HG03097 (cell line): ENCODE measurements at regions not wholly inside any gene's neighbourhood (a gene's known extent, or its start where the extent isn't known, plus 50 kb on each side); places are given as distances from the start of the nearest gene placed in this dataset.
"Not testable (repeated sequence)": the region's sequence is repeated elsewhere in the genome, so short reads cannot be mapped to it uniquely, and the experiment has no call there.

ENCODE experiments used
- ATAC-seq: cut with Tn5 transposase; IDR thresholded peaks from one replicate; pipeline ENCODE4 v1.9.1; 2021; ENCODE audit not compliant: unreplicated experiment, low FRiP score

GRCh38 chr3:20575146-20575545 lies 389.1 kb upstream of the SGO1 start:
- ATAC-seq = no peak

- ATAC-seq = no peak
These were observed 388.7 kb upstream of the SGO1 start for GRCh38 chr3:20574746-20575145.

- no peak for ATAC-seq
These were observed 387.2 kb upstream of the SGO1 start for GRCh38 chr3:20573175-20573574.

GRCh38 chr3:20572473-20572872 lies 386.5 kb upstream of the SGO1 start:
- ATAC-seq = no peak

GRCh38 chr3:20569310-20569709 lies 383.3 kb upstream of the SGO1 start:
- ATAC-seq = no peak

- no peak for ATAC-seq
These were observed 379.0 kb upstream of the SGO1 start for GRCh38 chr3:20564966-20565365.

- ATAC-seq = no peak
These were observed 378.0 kb upstream of the SGO1 start for GRCh38 chr3:20563985-20564384.

GRCh38 chr3:20563251-20563650 lies 377.2 kb upstream of the SGO1 start:
- no peak for ATAC-seq

- ATAC-seq = no peak
These were observed 375.2 kb upstream of the SGO1 start for GRCh38 chr3:20561166-20561565.

GRCh38 chr3:20560446-20560845 lies 374.4 kb upstream of the SGO1 start:
- not testable (repeated sequence) for ATAC-seq

- no peak for ATAC-seq
These were observed 372.2 kb upstream of the SGO1 start for GRCh38 chr3:20558161-20558560.

- no peak for ATAC-seq
These were observed 370.7 kb upstream of the SGO1 start for GRCh38 chr3:20556661-20557060.

- ATAC-seq = no peak
These were observed 366.7 kb upstream of the SGO1 start for GRCh38 chr3:20552605-20553275.

GRCh38 chr3:20547361-20548269 lies 361.6 kb upstream of the SGO1 start:
- not testable (repeated sequence) for ATAC-seq

GRCh38 chr3:20546636-20547035 lies 360.6 kb upstream of the SGO1 start:
- no peak for ATAC-seq

- no peak for ATAC-seq
These were observed 357.7 kb upstream of the SGO1 start for GRCh38 chr3:20543535-20544226.

GRCh38 chr3:20540066-20540465 lies 354.1 kb upstream of the SGO1 start:
- ATAC-seq = no peak

- no peak for ATAC-seq
These were observed 353.7 kb upstream of the SGO1 start for GRCh38 chr3:20539666-20540065.

GRCh38 chr3:20537234-20537633 lies 351.2 kb upstream of the SGO1 start:
- no peak for ATAC-seq

GRCh38 chr3:20529911-20530310 lies 343.9 kb upstream of the SGO1 start:
- no peak for ATAC-seq

GRCh38 chr3:20528180-20528770 lies 342.3 kb upstream of the SGO1 start:
- ATAC-seq = no peak
